C4-2B (cell line): ENCODE measurements at regions not wholly inside any gene's neighbourhood (a gene's known extent, or its start where the extent isn't known, plus 50 kb on each side); places are given as distances from the start of the nearest gene placed in this dataset.

Experiments used
- ZFX ChIP-seq: fragments of 450-650 bp; IDR thresholded peaks from 2 replicates; pipeline ENCODE4 v1.6.1; 2017
- TF ChIP-seq, protein P1 (sequence below): fragments of 450-650 bp; conservative IDR thresholded peaks from 2 replicates; pipeline ENCODE4 v1.5.1; 2017; ENCODE audit warnings: mild to moderate bottlenecking

DNA sequence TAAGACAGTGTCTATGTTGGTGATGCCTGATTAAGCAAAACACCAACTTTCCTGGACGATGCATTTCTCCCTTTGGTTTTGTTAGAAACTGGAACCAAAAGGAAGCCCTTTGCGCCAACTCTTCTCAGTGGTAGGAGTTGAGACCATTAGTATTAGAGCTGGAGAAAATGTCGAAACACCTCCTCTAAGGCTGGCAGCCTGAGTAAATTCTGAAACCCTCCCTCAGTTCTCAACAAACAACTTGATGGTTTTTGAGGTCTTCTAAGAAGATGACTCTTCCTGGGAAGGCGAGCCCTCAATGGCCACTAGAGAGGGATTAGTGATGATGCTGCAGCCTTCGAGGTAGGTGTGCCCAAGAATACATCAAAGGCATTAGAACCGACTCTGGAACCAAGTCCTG is 78.4 kb upstream of the CCN6 start:
- TF ChIP-seq, protein P1, sequence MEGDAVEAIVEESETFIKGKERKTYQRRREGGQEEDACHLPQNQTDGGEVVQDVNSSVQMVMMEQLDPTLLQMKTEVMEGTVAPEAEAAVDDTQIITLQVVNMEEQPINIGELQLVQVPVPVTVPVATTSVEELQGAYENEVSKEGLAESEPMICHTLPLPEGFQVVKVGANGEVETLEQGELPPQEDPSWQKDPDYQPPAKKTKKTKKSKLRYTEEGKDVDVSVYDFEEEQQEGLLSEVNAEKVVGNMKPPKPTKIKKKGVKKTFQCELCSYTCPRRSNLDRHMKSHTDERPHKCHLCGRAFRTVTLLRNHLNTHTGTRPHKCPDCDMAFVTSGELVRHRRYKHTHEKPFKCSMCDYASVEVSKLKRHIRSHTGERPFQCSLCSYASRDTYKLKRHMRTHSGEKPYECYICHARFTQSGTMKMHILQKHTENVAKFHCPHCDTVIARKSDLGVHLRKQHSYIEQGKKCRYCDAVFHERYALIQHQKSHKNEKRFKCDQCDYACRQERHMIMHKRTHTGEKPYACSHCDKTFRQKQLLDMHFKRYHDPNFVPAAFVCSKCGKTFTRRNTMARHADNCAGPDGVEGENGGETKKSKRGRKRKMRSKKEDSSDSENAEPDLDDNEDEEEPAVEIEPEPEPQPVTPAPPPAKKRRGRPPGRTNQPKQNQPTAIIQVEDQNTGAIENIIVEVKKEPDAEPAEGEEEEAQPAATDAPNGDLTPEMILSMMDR = no peak
- TF ChIP-seq ZFX = no peak
